ENCODE measurements at regions not wholly inside any gene's neighbourhood (a gene's known extent, or its start where the extent isn't known, plus 50 kb on each side); places are given as distances from the start of the nearest gene placed in this dataset.

- H3K27me3 ChIP-seq (ENCODE audit: control insufficient read depth, insufficient read depth, low read length), result no peaks in the 10 kb centered on the region
- no peak overlapping the region for H3K4me3 ChIP-seq (ENCODE audit: low read depth, low read length)
- no peak for DNase-seq (ENCODE audit: low read depth, low spot score)
- ChIA-PET POLR2A (no interaction called here), CTCF (interaction anchor here (0.9 kb wide), 1 partner anchor 11 kb away, joined by 3 read pairs; no protein-coding TSS in a partner anchor)
- no peak for TF ChIP-seq CTCF (IDR thresholded peaks at IDR 0.05; ENCODE audit: low read depth, low read length)
- H3K27ac ChIP-seq (ENCODE audit: low read depth, low read length), result no peak overlapping the region
- H3K9me3 ChIP-seq (ENCODE audit: control insufficient read depth, insufficient read depth, low read length), result no peaks in the 10 kb centered on the region
Measured at GRCh38 chr11:37002831-37003230, 404.8 kb upstream of the RAG2 start.

GRCh38 chr11:36997656-36998055 is 399.6 kb upstream of the RAG2 start:
- H3K27me3 ChIP-seq (ENCODE audit: control insufficient read depth, insufficient read depth, low read length), result no peaks in the 10 kb centered on the region
- no peak for TF ChIP-seq CTCF (IDR thresholded peaks at IDR 0.05; ENCODE audit: low read depth, low read length)
- no peak for DNase-seq (ENCODE audit: low read depth, low spot score)
- CTCF ChIA-PET, result no interaction called here
- no peak overlapping the region for H3K4me3 ChIP-seq (ENCODE audit: low read depth, low read length)
- H3K9me3 ChIP-seq (ENCODE audit: control insufficient read depth, insufficient read depth, low read length), result no peaks in the 10 kb centered on the region
- POLR2A ChIA-PET, result no interaction called here
- no peak overlapping the region for H3K27ac ChIP-seq (ENCODE audit: low read depth, low read length)

GRCh38 chr11:36996795-36997194 is 398.8 kb upstream of the RAG2 start:
- no peak for TF ChIP-seq CTCF (IDR thresholded peaks at IDR 0.05; ENCODE audit: low read depth, low read length)
- ChIA-PET POLR2A (no interaction called here), CTCF (no interaction called here)

GRCh38 chr11:36994208-36994607 is 396.2 kb upstream of the RAG2 start:
- ChIA-PET CTCF (no interaction called here), POLR2A (no interaction called here)
- no peaks in the 10 kb centered on the region for H3K9me3 ChIP-seq (ENCODE audit: control insufficient read depth, insufficient read depth, low read length)
- DNase-seq (ENCODE audit: low read depth, low spot score), result no peak
- TF ChIP-seq CTCF (IDR thresholded peaks at IDR 0.05; ENCODE audit: low read depth, low read length), result no peak
- no peaks in the 10 kb centered on the region for H3K27me3 ChIP-seq (ENCODE audit: control insufficient read depth, insufficient read depth, low read length)
- H3K27ac ChIP-seq (ENCODE audit: low read depth, low read length), result no peak overlapping the region
- no peak overlapping the region for H3K4me3 ChIP-seq (ENCODE audit: low read depth, low read length)

More at GRCh38 chr11:36996795-36997194, 398.8 kb upstream of the RAG2 start:
- H3K27me3 ChIP-seq (ENCODE audit: control insufficient read depth, insufficient read depth, low read length), result no peaks in the 10 kb centered on the region
- no peak overlapping the region for H3K4me3 ChIP-seq (ENCODE audit: low read depth, low read length)
- DNase-seq (ENCODE audit: low read depth, low spot score), result no peak
- no peaks in the 10 kb centered on the region for H3K9me3 ChIP-seq (ENCODE audit: control insufficient read depth, insufficient read depth, low read length)
- no peak overlapping the region for H3K27ac ChIP-seq (ENCODE audit: low read depth, low read length)

GRCh38 chr11:36988556-36988955 is 390.5 kb upstream of the RAG2 start:
- TF ChIP-seq CTCF (IDR thresholded peaks at IDR 0.05; ENCODE audit: low read depth, low read length), result no peak
- Histone ChIP-seq H3K4me3 (ENCODE audit: low read depth, low read length) (no peak overlapping the region), H3K27ac (ENCODE audit: low read depth, low read length) (no peak overlapping the region), H3K27me3 (ENCODE audit: control insufficient read depth, insufficient read depth, low read length) (no peaks in the 10 kb centered on the region), H3K9me3 (ENCODE audit: control insufficient read depth, insufficient read depth, low read length) (no peaks in the 10 kb centered on the region)
- no peak for DNase-seq (ENCODE audit: low read depth, low spot score)
- POLR2A ChIA-PET, result no interaction called here
- CTCF ChIA-PET, result no interaction called here
